ENCODE measurements at regions not wholly inside any gene's neighbourhood (a gene's known extent, or its start where the extent isn't known, plus 50 kb on each side); places are given as distances from the start of the nearest gene placed in this dataset.
A peak's percentile ranks its signal among the peaks of the same experiment; 100 is the strongest.

DNA sequence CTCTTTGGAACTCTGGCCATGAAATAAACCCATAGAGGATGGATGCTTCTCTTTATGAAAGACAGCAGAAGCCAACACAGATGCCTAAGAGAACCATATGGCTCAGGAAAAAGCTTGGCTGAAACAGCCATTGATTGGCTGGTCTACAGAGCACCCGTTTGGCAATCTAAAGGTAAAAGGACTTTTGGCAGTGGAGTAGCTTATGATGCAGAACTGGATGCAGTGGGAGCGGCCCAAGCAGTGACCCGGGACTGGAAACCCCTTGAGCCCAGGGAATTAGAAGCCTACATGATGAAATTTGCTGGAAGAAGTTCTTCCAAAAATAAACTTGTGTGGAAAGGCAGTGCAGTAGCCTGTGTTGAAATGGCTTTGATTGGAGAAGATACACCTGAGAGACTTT lies 360.2 kb downstream of the NR2F2 start:
- no peak for DNase-seq
- H3K27me3 Mint-ChIP-seq (ENCODE audit: unreplicated experiment) = no peaks in the 10 kb centered on the region
- TF ChIP-seq, protein P1, sequence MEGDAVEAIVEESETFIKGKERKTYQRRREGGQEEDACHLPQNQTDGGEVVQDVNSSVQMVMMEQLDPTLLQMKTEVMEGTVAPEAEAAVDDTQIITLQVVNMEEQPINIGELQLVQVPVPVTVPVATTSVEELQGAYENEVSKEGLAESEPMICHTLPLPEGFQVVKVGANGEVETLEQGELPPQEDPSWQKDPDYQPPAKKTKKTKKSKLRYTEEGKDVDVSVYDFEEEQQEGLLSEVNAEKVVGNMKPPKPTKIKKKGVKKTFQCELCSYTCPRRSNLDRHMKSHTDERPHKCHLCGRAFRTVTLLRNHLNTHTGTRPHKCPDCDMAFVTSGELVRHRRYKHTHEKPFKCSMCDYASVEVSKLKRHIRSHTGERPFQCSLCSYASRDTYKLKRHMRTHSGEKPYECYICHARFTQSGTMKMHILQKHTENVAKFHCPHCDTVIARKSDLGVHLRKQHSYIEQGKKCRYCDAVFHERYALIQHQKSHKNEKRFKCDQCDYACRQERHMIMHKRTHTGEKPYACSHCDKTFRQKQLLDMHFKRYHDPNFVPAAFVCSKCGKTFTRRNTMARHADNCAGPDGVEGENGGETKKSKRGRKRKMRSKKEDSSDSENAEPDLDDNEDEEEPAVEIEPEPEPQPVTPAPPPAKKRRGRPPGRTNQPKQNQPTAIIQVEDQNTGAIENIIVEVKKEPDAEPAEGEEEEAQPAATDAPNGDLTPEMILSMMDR (IDR thresholded peaks at IDR 0.05; ENCODE audit: unreplicated experiment) = no peak
- peaks cover 23% of the 10 kb centered on the region for H3K4me1 Mint-ChIP-seq (ENCODE audit: low read depth, unreplicated experiment)
- CTCF ChIA-PET = no interaction called here
- H3K9me3 Mint-ChIP-seq (ENCODE audit: low read depth, unreplicated experiment) = no peaks in the 10 kb centered on the region
- no peaks in the 10 kb centered on the region for H3K36me3 Mint-ChIP-seq (ENCODE audit: insufficient read depth, unreplicated experiment)
- H3K4me3 Mint-ChIP-seq (ENCODE audit: low read depth, unreplicated experiment) = no peak overlapping the region
- intact Hi-C loops (cut with micrococcal nuclease; ENCODE audit: unreplicated experiment) = no loop called here
- BruUV-seq (replicated peaks) = no TSS peak
- no peak overlapping the region for H3K27ac Mint-ChIP-seq (ENCODE audit: unreplicated experiment)

DNA sequence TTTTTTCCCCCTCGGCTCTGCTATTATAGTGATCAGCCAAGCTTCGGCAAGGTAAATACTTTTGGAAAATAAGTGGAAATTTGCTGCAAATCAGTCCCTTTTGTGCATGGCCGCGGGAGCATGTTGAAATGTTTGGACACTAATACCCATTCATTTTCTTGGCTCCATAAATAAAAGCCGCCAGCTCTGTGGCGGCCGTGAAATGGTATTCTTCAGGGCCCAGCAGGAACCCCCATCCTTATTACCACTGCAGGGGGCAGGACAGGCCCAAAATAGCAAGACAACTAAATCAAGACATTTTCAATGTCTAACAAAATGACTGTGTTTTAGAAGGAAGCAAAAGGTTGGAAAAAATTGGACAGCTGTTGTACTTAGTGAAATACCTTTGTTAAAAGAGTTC lies 362.3 kb downstream of the NR2F2 start:
- BruUV-seq (replicated peaks) = no TSS peak
- Mint-ChIP-seq H3K4me3 (ENCODE audit: low read depth, unreplicated experiment) (no peak overlapping the region), H3K9me3 (ENCODE audit: low read depth, unreplicated experiment) (no peaks in the 10 kb centered on the region), H3K27ac (ENCODE audit: unreplicated experiment) (no peak overlapping the region), H3K36me3 (ENCODE audit: insufficient read depth, unreplicated experiment) (no peaks in the 10 kb centered on the region), H3K27me3 (ENCODE audit: unreplicated experiment) (no peaks in the 10 kb centered on the region), H3K4me1 (ENCODE audit: low read depth, unreplicated experiment) (peaks cover 23% of the 10 kb centered on the region)
- no peak for DNase-seq
- intact Hi-C loops (cut with micrococcal nuclease; ENCODE audit: unreplicated experiment) = no loop called here
- TF ChIP-seq, protein P1 (IDR thresholded peaks at IDR 0.05; ENCODE audit: unreplicated experiment) = no peak
- CTCF ChIA-PET = no interaction called here

DNA sequence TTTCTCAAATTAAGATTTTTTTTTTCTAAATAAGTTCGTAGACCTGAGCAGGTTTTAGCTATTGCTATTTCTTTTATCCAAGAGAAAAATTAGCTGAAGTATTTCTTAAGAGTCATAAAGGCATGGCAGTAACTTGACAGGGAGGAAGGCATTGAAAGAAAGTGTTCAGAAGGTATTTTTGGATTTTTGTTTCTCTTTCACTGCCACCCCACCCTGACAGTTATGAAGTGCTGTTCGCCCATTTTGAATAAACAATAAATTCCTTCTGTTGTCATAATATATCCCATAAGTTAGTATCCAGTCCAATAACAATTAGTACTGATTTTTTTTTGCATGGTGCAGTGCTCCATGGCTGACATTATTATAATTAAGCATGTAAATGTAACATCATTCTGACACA lies 363.0 kb downstream of the NR2F2 start:
- no peak for DNase-seq
- intact Hi-C loops (cut with micrococcal nuclease; ENCODE audit: unreplicated experiment) = no loop called here
- Mint-ChIP-seq H3K4me3 (ENCODE audit: low read depth, unreplicated experiment) (no peak overlapping the region), H3K9me3 (ENCODE audit: low read depth, unreplicated experiment) (no peaks in the 10 kb centered on the region), H3K4me1 (ENCODE audit: low read depth, unreplicated experiment) (peaks cover 23% of the 10 kb centered on the region), H3K36me3 (ENCODE audit: insufficient read depth, unreplicated experiment) (no peaks in the 10 kb centered on the region), H3K27ac (ENCODE audit: unreplicated experiment) (peak overlapping the region; percentile 59), H3K27me3 (ENCODE audit: unreplicated experiment) (no peaks in the 10 kb centered on the region)
- TF ChIP-seq, protein P1 (IDR thresholded peaks at IDR 0.05; ENCODE audit: unreplicated experiment) = no peak
- CTCF ChIA-PET = no interaction called here
- BruUV-seq (replicated peaks) = no TSS peak

DNA sequence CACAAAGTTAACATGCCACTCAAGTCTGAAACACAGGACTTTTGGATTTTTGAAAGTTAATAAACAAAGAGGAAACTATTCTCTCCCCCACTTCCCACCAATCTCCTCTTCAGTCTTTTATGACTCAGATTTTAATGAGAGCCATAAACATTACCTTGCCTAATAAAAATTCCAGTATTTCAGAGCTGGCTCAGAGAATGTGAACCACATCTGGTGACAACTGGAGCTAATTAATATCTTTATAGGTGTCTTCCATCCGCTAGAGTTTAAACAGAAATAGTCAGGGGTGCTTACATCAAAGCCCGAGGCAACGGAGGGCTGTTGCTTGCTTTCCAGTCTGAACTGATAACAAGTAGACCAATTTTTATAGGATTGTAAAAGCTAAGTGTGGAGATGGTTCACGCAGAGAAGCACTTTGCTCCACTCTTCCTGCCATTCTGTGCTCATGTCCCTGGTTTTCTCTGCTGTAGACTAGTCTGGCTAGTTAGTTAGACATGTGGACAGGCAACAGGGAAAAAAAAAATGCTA lies 363.6 kb downstream of the NR2F2 start:
- no peaks in the 10 kb centered on the region for H3K27me3 Mint-ChIP-seq (ENCODE audit: unreplicated experiment)
- TF ChIP-seq, protein P1 (IDR thresholded peaks at IDR 0.05; ENCODE audit: unreplicated experiment) = no peak
- intact Hi-C loops (cut with micrococcal nuclease; ENCODE audit: unreplicated experiment) = no loop called here
- no TSS peak for BruUV-seq (replicated peaks)
- H3K4me1 Mint-ChIP-seq (ENCODE audit: low read depth, unreplicated experiment) = peaks cover 23% of the 10 kb centered on the region
- H3K27ac Mint-ChIP-seq (ENCODE audit: unreplicated experiment) = peak overlapping the region; percentile 59
- no peaks in the 10 kb centered on the region for H3K9me3 Mint-ChIP-seq (ENCODE audit: low read depth, unreplicated experiment)
- no peak overlapping the region for H3K4me3 Mint-ChIP-seq (ENCODE audit: low read depth, unreplicated experiment)
- CTCF ChIA-PET = interaction anchor here (0.9 to 1.8 kb wide), 2 partner anchors 16 to 134 kb away, joined by 3 to 5 read pairs; no protein-coding TSS in a partner anchor
- no peaks in the 10 kb centered on the region for H3K36me3 Mint-ChIP-seq (ENCODE audit: insufficient read depth, unreplicated experiment)
- DNase-seq = no peak

All from Calu3 (cell line).